Kidney tubule cell (primary cell): ENCODE measurements at regions not wholly inside any gene's neighbourhood (a gene's known extent, or its start where the extent isn't known, plus 50 kb on each side); places are given as distances from the start of the nearest gene placed in this dataset.

Source experiments
- DNase-seq: peaks from one replicate; pipeline ENCODE4 v3.0.0-alpha.2; 2018; ENCODE audit warnings: low spot score

DNA sequence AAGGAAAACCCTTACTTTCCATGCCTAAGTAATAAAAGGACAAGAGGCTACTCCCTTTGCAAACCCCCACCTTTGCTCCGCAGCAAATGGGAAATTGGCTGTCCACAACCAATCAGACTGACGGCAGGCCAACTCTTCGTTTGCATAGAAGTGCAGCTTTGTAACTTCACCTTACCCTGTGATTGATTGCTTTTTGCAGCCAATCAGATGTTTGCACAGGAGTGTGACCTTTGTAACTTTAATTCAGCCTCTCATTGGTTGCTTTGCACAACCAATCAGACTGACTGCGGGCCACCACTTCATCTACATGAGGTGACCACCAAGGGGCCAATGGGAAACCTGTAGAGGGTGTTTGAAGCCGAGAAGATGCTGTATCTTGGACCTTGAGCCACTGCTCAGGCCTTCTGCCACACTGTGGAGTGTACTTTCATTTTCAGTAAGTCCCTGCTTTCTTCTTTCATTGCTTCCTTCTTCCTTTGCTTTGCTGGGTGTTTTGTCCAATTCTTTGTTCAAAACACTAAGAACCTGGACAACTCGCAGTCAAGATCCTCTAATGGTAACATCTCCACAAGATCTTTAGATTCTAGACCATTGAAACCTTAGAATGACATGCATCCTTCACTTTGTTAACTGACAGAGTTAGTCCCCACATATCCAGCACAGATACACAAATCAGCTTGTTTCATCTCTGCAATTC lies 51.3 kb upstream of the FREM1 start:
- DNase-seq: peak; percentile 6

DNA sequence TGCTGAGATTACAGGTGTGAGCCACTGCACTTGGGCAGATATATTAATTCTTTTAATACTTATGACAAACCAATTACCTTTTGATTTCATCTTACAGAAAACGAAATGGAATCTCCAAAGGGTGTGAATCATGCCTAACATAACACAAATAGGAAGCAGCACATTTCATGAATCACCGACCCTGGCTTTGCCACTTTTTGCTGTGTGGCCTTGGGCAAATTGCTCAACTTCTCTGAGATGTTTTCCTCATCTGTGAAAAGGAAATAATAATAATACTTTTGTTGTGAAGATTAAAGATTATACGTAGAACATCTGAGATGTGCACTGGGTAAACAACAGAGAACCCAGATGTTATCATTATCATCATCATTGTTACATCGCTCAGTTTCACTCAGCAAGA lies 50.7 kb upstream of the FREM1 start:
- no peak for DNase-seq
